GM18508 (cell line): ENCODE measurements at regions not wholly inside any gene's neighbourhood (a gene's known extent, or its start where the extent isn't known, plus 50 kb on each side); places are given as distances from the start of the nearest gene placed in this dataset.
"Not testable (repeated sequence)": the region's sequence is repeated elsewhere in the genome, so short reads cannot be mapped to it uniquely, and the experiment has no call there.

Experiments
- ATAC-seq: cut with Tn5 transposase; IDR thresholded peaks from one replicate; pipeline ENCODE4 v1.9.1; 2021; ENCODE audit warnings: moderate number of reproducible peaks; ENCODE audit not compliant: insufficient read depth, unreplicated experiment

DNA sequence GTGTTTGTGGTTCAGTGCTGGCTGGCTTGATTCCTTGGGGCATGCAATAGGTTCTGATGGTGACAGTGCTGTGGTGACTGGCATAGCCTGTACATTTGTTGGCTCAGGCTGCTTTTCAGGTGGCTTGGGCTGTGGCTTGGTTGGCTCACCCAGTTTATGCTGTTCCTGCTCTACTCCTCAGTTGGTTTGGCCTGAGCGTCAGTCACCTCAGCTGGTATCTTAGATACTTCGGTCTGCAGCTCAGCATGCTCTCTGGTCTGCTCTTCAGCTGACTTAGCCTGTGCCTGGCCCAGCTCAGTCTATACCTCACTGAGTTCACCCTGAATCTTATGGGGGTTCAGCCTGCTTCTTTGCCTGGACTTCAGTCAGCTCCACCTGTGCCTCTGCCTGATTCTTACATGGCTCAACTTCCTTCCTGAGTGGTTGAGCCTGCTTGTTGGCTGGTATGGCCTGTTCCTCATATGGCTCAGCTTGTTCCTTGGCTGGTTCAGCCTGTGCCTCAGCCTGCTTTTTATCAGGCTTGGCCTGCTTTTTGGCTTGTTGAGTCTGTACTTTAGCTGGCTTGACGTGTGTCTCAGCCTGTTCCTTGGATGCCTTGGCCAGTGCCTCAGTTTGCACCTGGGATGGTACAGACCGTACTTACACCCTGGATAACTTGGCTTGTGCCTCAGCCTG lies 170.6 kb downstream of the MSN start:
- no peak for ATAC-seq

- ATAC-seq: no peak
These were observed 163.8 kb downstream of the MSN start for GRCh38 chrX:65831268-65831667.

GRCh38 chrX:65828599-65828998 lies 161.1 kb downstream of the MSN start:
- ATAC-seq: no peak

DNA sequence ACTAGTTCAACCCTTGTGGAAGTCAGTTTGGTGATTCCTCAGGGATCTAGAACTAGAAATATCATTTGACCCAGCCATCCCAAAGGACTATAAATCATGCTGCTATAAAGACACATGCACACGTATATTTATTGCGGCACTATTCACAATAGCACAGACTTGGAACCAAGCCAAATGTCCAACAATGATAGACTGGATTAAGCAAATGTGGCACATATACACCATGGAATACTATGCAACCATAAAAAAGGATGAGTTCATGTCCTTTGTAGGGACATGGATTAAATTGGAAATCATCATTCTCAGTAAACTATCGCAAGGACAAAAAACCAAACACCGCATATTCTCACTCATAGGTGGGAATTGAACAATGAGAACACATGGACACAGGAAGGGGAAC lies 157.8 kb downstream of the MSN start:
- ATAC-seq: not testable (repeated sequence)

DNA sequence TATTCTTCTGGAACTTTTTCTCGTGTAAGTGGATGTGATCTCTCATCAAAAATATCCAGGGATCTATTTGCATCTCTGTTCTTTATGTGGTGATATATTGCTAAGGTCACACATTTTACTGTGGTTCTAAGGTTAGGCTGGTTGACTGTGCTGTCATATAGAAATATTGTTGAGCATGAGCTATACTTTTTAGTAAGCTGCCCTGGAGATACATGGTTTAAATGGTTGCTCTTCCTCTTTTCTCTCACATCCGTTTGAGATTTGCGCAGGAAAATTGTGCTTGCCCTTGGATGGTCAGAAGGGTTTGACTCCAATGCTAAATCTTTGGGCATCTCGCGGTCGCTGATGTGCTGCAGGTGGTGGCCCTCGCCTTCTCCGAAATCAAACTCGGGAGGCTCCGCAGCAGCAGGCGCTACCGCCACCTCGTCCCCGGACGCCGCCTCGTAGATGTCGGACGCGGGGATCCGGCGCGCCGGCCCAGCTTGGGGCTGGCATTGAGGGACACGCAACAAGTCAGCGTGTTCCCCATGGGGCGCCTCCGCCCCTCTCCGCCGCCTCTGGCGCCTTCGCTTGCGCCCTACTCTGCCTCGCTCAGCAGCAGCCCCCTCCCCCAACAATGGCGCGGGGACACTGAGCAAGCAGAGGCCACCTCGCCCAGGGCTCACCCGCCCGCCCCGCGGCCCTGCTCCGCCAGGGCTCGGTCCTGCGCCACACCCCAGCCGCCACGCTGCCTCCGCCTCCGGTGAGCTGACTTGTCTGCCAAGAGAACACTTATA lies 154.5 kb downstream of the MSN start:
- no peak for ATAC-seq

DNA sequence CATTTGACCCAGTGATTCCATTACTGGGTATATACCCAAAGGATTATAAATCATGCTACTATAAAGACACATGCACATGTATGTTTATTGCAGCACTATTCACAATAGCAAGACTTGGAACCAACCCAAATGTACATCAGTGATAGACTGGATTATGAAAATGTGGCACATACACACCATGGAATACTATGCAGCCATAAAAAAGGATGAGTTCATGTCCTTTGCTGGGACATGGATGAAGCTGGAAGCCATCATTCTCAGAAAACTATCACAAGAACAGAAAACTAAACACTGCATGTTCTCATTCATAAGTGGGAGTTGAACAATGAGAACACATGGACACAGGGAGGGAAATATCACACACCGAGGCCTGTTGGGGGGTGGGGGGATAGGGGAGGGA lies 152.5 kb downstream of the MSN start:
- not testable (repeated sequence) for ATAC-seq

- no peak for ATAC-seq
These were observed 145.8 kb downstream of the MSN start for GRCh38 chrX:65813245-65813644.

GRCh38 chrX:65811558-65812228 lies 144.2 kb downstream of the MSN start:
- no peak for ATAC-seq
